ENCODE measurements at regions not wholly inside any gene's neighbourhood (a gene's known extent, or its start where the extent isn't known, plus 50 kb on each side); places are given as distances from the start of the nearest gene placed in this dataset. TPM values are rescaled to one million over a fixed set of nuclear protein-coding genes. Genes with fewer than 3 reads are reported as not detected.

- H2BK5ac ChIP-seq (ENCODE audit: low read length) = no peak overlapping the region
- DNase-seq = no peak
- no peak overlapping the region for H3K4ac ChIP-seq (ENCODE audit: low read depth, low read length)
- no peak overlapping the region for H2BK15ac ChIP-seq (replicated peaks; ENCODE audit: low read depth)
- no peak overlapping the region for H2AK5ac ChIP-seq (ENCODE audit: low read length)
- no peak overlapping the region for H4K8ac ChIP-seq (ENCODE audit: low read depth, low read length)
- H3K79me2 ChIP-seq (ENCODE audit: control insufficient read depth, insufficient read depth, low read length) = no peaks in the 10 kb centered on the region
- no peak overlapping the region for H3K18ac ChIP-seq (ENCODE audit: low read length)
- H3K4me1 ChIP-seq (ENCODE audit: control insufficient read depth, low read depth, low read length) = no peaks in the 10 kb centered on the region
- H3K4me2 ChIP-seq (ENCODE audit: low read length) = no peak overlapping the region
- no peak overlapping the region for H3K9ac ChIP-seq (ENCODE audit: low read length)
- no peak overlapping the region for H3K4me3 ChIP-seq (ENCODE audit: low read length)
- no peaks in the 10 kb centered on the region for H3K36me3 ChIP-seq (ENCODE audit: control insufficient read depth, insufficient read depth, low read length)
- no peaks in the 10 kb centered on the region for H3K27me3 ChIP-seq (ENCODE audit: insufficient read depth, low read length, poor library complexity)
- no peak overlapping the region for H3K23ac ChIP-seq (ENCODE audit: low read length)
- no peak overlapping the region for H3K56ac ChIP-seq (ENCODE audit: low read length)
- no peaks in the 10 kb centered on the region for H3K79me1 ChIP-seq (ENCODE audit: low read length)
- no CpG with 5 or more reads among the region's 1 CpG for WGBS (ENCODE audit: extremely low coverage, insufficient coverage, low lambda C conversion rate)
- H4K5ac ChIP-seq (ENCODE audit: low read length) = no peak overlapping the region
- H2BK120ac ChIP-seq (ENCODE audit: low read depth, low read length) = no peak overlapping the region
- no peak overlapping the region for H3K27ac ChIP-seq (ENCODE audit: low read depth, low read length)
Observed at GRCh38 chr12:58980768-58981167, 60.5 kb upstream of the LRIG3 start.

GRCh38 chr12:58978717-58979116, 58.4 kb upstream of the LRIG3 start:
- Histone ChIP-seq H3K4me3 (ENCODE audit: low read length) (no peak overlapping the region), H3K9ac (ENCODE audit: low read length) (no peak overlapping the region), H3K23ac (ENCODE audit: low read length) (no peak overlapping the region), H2BK5ac (ENCODE audit: low read length) (no peak overlapping the region), H3K56ac (ENCODE audit: low read length) (no peak overlapping the region), H3K18ac (ENCODE audit: low read length) (no peak overlapping the region), H3K4ac (ENCODE audit: low read depth, low read length) (no peak overlapping the region), H3K4me2 (ENCODE audit: low read length) (no peak overlapping the region), H4K8ac (ENCODE audit: low read depth, low read length) (no peak overlapping the region), H2BK15ac (replicated peaks; ENCODE audit: low read depth) (no peak overlapping the region), H3K79me1 (ENCODE audit: low read length) (no peaks in the 10 kb centered on the region), H2BK120ac (ENCODE audit: low read depth, low read length) (no peak overlapping the region), H3K36me3 (ENCODE audit: control insufficient read depth, insufficient read depth, low read length) (no peaks in the 10 kb centered on the region), H3K27me3 (ENCODE audit: insufficient read depth, low read length, poor library complexity) (no peaks in the 10 kb centered on the region), H2AK5ac (ENCODE audit: low read length) (no peak overlapping the region), H4K5ac (ENCODE audit: low read length) (no peak overlapping the region), H3K4me1 (ENCODE audit: control insufficient read depth, low read depth, low read length) (no peaks in the 10 kb centered on the region), H3K27ac (ENCODE audit: low read depth, low read length) (no peak overlapping the region), H3K79me2 (ENCODE audit: control insufficient read depth, insufficient read depth, low read length) (no peaks in the 10 kb centered on the region)
- no peak for DNase-seq
- no CpG with 5 or more reads among the region's 3 CpGs for WGBS (ENCODE audit: extremely low coverage, insufficient coverage, low lambda C conversion rate)

- no CpG with 5 or more reads among the region's 4 CpGs for WGBS (ENCODE audit: extremely low coverage, insufficient coverage, low lambda C conversion rate)
Observed at GRCh38 chr12:58977476-58977875, 57.2 kb upstream of the LRIG3 start.

GRCh38 chr12:58976146-58976545, 55.8 kb upstream of the LRIG3 start:
- no peak for DNase-seq
- no peak overlapping the region for H4K5ac ChIP-seq (ENCODE audit: low read length)
- H3K18ac ChIP-seq (ENCODE audit: low read length) = no peak overlapping the region
- H3K4ac ChIP-seq (ENCODE audit: low read depth, low read length) = no peak overlapping the region
- H3K79me1 ChIP-seq (ENCODE audit: low read length) = no peaks in the 10 kb centered on the region
- H2BK120ac ChIP-seq (ENCODE audit: low read depth, low read length) = no peak overlapping the region
- H3K4me3 ChIP-seq (ENCODE audit: low read length) = no peak overlapping the region
- H3K56ac ChIP-seq (ENCODE audit: low read length) = no peak overlapping the region
- WGBS (ENCODE audit: extremely low coverage, insufficient coverage, low lambda C conversion rate) = no CpG with 5 or more reads among the region's 2 CpGs
- no peak overlapping the region for H3K9ac ChIP-seq (ENCODE audit: low read length)
- no peak overlapping the region for H2AK5ac ChIP-seq (ENCODE audit: low read length)
- no peak overlapping the region for H2BK15ac ChIP-seq (replicated peaks; ENCODE audit: low read depth)
- no peaks in the 10 kb centered on the region for H3K36me3 ChIP-seq (ENCODE audit: control insufficient read depth, insufficient read depth, low read length)
- H3K79me2 ChIP-seq (ENCODE audit: control insufficient read depth, insufficient read depth, low read length) = no peaks in the 10 kb centered on the region
- H2BK5ac ChIP-seq (ENCODE audit: low read length) = no peak overlapping the region
- H3K4me2 ChIP-seq (ENCODE audit: low read length) = no peak overlapping the region
- no peak overlapping the region for H4K8ac ChIP-seq (ENCODE audit: low read depth, low read length)
- no peak overlapping the region for H3K27ac ChIP-seq (ENCODE audit: low read depth, low read length)
- H3K4me1 ChIP-seq (ENCODE audit: control insufficient read depth, low read depth, low read length) = no peaks in the 10 kb centered on the region
- H3K27me3 ChIP-seq (ENCODE audit: insufficient read depth, low read length, poor library complexity) = no peaks in the 10 kb centered on the region
- H3K23ac ChIP-seq (ENCODE audit: low read length) = no peak overlapping the region

More at GRCh38 chr12:58977476-58977875, 57.2 kb upstream of the LRIG3 start:
- H3K4me3 ChIP-seq (ENCODE audit: low read length) = no peak overlapping the region
- no peaks in the 10 kb centered on the region for H3K27me3 ChIP-seq (ENCODE audit: insufficient read depth, low read length, poor library complexity)
- H3K9ac ChIP-seq (ENCODE audit: low read length) = no peak overlapping the region
- no peaks in the 10 kb centered on the region for H3K79me2 ChIP-seq (ENCODE audit: control insufficient read depth, insufficient read depth, low read length)
- H3K27ac ChIP-seq (ENCODE audit: low read depth, low read length) = no peak overlapping the region
- H3K4me1 ChIP-seq (ENCODE audit: control insufficient read depth, low read depth, low read length) = no peaks in the 10 kb centered on the region
- no peak for DNase-seq
- H2BK5ac ChIP-seq (ENCODE audit: low read length) = no peak overlapping the region
- no peak overlapping the region for H3K4me2 ChIP-seq (ENCODE audit: low read length)
- H3K36me3 ChIP-seq (ENCODE audit: control insufficient read depth, insufficient read depth, low read length) = no peaks in the 10 kb centered on the region
- no peaks in the 10 kb centered on the region for H3K79me1 ChIP-seq (ENCODE audit: low read length)
- H3K56ac ChIP-seq (ENCODE audit: low read length) = no peak overlapping the region
- no peak overlapping the region for H3K4ac ChIP-seq (ENCODE audit: low read depth, low read length)
- H4K8ac ChIP-seq (ENCODE audit: low read depth, low read length) = peak overlapping the region; percentile 28
- H3K23ac ChIP-seq (ENCODE audit: low read length) = no peak overlapping the region
- H4K5ac ChIP-seq (ENCODE audit: low read length) = no peak overlapping the region
- H3K18ac ChIP-seq (ENCODE audit: low read length) = no peak overlapping the region
- H2AK5ac ChIP-seq (ENCODE audit: low read length) = no peak overlapping the region
- H2BK15ac ChIP-seq (replicated peaks; ENCODE audit: low read depth) = no peak overlapping the region
- H2BK120ac ChIP-seq (ENCODE audit: low read depth, low read length) = no peak overlapping the region

Small RNA genes lying in the stretch of these regions (small RNA-seq; reads per million reads assigned to genes)
- gene RNU6-279P (ENCODE audit: insufficient read depth) = not detected
- gene RNU6-871P (ENCODE audit: insufficient read depth) = not detected

All from mesendoderm (in vitro differentiated cells).